ENCODE measurements at regions not wholly inside any gene's neighbourhood (a gene's known extent, or its start where the extent isn't known, plus 50 kb on each side); places are given as distances from the start of the nearest gene placed in this dataset.
"Not testable (repeated sequence)": the region's sequence is repeated elsewhere in the genome, so short reads cannot be mapped to it uniquely, and the experiment has no call there.

DNA sequence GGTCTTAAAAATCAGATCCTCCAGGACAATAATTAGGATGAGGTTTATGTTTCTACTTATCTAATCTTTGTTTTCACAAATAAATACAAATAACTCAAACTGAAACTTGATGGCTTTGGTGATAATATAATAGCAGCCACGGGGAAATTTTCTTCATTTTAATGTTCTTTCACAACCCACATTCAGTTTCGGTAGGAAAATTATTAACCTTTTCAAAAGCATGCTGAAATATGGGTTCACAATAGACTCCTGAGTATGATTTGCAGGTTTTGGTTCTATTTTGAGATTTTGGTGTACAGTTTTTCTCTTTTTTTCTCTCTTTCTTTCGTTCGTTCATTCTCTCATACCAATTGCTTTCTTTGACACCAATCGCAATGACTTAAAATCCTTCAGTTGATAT lies 233.9 kb upstream of the PLGLB2 start:
- not testable (repeated sequence) for DNase-seq (ENCODE audit: extremely low read depth in 1 of 11, low read depth in 9 of 11, low spot score in 4 of 11)

DNA sequence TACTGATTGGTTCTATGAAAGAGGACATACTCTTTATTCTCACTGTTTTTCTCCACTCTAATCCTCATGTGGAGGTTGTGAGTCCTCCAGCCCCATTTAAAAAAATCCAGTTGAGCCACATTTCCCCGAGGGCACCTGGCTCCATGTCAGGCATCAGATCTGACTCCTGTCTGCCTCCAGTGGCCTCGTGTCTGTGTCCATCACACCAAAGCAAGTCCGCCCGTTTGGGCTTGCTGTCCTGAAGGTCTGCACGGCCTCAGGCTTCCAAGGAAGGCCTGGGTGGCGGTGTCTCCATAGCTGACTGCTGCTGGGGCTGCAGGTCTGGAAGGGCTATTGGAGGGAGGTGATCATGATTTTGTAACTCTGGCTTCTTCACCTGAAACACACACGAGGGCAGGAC lies 233.4 kb upstream of the PLGLB2 start:
- not testable (repeated sequence) for DNase-seq (ENCODE audit: extremely low read depth in 1 of 11, low read depth in 9 of 11, low spot score in 4 of 11)

DNA sequence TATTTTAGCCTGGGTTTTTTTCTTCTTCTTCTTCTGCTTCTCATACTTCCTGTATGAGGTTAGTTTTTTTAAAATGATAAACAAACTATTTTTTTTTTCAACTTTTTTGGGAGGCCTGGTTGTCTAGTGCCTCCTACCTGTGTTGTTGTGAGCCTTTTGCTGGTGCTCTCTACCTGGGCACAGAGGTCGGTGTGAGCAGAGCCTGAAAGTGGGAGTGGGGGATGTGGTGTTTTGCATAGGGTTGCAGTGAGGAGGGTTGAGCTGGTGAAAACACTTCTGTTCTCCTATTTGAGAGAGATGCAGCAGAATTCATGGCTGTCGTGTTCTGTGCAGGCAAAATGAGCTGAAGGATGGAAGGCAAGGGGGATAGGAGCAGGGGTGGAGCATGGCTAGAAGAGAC lies 232.7 kb upstream of the PLGLB2 start:
- not testable (repeated sequence) for DNase-seq (ENCODE audit: extremely low read depth in 1 of 11, low read depth in 9 of 11, low spot score in 4 of 11)

DNA sequence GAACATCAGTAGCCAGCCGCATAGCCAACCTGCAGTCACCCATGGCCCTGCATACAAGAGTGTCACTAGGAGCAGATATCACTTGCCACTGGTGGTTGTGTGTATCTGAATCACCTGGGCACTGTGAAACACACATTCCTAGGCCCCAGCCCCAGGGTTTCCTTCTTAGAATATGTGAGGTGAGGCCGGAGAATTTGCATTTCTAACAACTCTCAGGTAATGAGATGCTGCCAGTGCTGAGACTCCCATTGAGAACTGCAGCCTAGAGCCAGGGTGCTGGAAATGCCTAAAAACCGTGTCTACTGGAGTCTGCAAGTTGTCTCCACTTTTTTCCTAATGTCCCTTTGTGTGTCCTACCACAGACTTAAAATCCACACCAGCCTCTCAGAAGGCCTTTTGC lies 232.0 kb upstream of the PLGLB2 start:
- not testable (repeated sequence) for DNase-seq (ENCODE audit: extremely low read depth in 1 of 11, low read depth in 9 of 11, low spot score in 4 of 11)

DNA sequence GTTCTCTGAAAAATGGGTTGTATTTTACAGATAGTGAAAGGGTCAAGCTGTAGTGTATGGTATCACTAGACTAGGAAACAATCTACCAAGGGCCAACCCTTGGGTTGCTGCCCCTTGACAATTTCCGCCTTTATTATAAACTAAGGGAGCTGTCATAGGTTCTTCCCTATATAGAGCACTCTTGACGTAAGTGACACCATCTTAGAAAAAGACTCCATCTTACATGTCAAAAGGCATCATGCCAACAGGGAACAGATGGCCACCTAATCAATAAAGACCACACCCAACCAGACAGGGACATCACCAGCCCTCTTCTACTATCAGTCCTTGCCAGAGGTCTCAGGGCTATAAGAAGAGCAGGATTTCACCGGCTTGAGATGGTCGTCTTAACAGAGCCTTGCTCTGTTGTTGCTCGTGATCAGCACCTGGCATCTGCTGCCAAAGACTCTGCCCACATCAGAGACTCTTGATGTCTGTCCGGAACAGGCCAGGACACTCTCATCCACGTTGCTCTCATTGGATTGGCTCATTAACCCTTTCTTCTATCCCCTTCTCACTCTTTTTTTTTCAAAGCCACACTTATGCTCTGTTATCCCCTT lies 231.4 kb upstream of the PLGLB2 start:
- DNase-seq (ENCODE audit: extremely low read depth in 1 of 11, low read depth in 9 of 11, low spot score in 4 of 11) = not testable (repeated sequence)

DNA sequence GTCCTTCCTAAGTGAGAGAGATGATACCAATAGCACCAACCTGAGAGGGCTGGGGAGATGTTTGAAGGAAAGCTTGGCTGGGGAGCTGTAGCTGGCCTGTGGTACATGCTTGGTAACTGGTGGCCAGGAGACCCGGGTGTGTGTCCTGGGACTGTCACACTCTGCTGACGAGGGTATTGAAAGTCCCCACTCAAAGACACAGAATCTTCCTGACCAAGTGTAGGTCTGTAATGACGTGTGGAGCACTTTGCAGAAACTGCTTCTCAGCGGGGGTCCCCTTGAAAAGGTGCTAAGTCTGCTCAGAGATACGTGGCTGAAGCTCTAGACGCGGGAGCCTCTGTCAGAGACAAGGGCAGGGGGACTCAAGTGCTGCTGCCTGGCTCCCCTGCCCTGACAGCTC lies 230.4 kb upstream of the PLGLB2 start:
- DNase-seq (ENCODE audit: extremely low read depth in 1 of 11, low read depth in 9 of 11, low spot score in 4 of 11) = not testable (repeated sequence)

DNA sequence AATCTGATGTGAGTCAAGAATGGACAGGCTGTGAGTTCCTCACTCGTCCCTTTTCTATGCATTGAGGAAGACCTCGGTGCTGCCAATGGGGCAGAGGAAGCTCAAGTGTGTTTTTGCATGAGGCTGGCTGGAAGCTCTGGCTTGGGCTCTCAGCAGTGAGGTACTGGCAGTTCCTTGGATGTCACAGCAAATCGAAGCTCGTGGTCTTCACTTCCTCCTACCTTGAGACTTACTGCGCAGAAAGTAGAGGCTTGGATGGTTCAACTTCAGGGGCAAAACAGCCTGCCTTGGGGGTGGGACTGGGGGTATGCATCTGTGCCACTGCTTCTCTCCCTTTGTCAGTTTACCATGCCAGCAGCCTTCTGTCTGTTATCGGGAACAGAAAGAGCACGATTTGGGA lies 229.8 kb upstream of the PLGLB2 start:
- not testable (repeated sequence) for DNase-seq (ENCODE audit: extremely low read depth in 1 of 11, low read depth in 9 of 11, low spot score in 4 of 11)

DNA sequence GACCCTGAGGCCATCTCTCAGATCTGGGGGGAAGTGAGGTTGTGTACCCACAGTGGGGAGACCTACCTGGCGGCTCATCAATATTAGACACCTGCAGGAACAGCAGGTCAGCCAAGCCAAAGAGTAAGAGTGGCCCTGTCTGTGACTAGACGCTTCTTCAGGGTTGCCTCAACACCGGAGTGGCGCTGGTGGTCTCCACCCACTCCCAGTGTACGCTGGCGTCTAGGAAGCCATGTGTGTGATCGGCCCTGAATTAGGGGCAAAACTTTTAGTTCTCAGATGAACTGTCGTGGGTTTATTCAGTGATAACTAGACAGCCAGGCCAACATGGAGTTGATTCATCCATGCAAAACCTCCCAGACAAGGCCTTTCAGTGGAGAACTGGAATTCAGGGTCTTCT lies 229.3 kb upstream of the PLGLB2 start:
- not testable (repeated sequence) for DNase-seq (ENCODE audit: extremely low read depth in 1 of 11, low read depth in 9 of 11, low spot score in 4 of 11)

DNA sequence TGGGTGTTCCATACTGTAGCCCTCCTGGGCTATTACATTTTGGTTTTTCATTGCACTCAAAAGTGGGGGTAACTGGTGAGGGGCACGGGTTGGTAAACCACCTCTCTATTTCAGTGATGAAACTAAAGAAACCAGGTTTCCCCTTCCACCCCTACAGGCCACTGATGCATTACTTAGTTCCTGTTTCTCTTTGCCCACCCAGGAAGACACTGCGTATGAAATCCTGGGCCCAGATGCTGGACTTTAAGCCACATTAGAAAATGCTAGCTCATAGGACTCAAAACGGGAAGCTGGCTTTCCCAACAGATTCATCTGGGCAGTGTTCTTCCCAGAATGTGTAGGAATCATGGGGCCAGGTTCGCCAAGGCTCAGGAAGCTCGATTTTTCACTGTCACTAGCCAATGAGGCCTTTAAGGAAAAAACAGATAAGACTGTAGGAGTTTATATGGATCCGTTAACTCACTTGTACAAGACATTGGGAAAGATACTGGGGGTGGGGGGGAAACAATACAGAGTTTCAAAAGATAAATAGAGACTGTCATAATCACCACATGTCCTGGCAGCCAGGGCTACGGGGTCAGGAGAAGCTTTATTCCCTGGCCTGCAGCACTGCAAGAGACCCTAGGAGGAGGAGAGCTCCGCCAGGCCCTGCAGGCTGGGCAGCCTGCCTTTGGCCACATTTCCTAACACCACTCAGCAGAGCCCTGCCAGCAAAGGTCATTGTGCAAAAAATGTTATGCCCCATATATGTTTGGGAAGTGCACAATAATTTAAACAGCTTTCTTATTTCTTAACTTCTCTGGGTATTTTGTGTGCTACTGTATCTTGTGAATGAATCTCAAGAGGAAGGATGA lies 228.5 kb upstream of the PLGLB2 start:
- not testable (repeated sequence) for DNase-seq (ENCODE audit: extremely low read depth in 1 of 11, low read depth in 9 of 11, low spot score in 4 of 11)

DNA sequence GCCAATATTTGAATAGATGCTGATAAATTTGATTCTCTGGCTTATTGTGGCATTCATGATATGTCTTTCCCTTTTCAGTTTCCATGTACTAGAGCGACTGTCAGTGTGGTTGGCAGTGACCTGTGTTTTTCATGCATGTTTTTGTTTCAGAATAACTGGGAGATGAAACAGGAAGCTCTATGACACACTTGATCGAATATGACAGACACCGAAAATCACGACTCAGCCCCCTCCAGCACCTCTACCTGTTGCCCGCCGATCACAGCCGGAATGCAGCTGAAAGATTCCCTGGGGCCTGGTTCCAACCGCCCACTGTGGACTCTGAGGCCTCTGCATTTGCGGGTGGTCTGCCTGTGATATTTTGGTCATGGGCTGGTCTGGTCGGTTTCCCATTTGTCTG lies 226.8 kb upstream of the PLGLB2 start:
- DNase-seq (ENCODE audit: extremely low read depth in 1 of 11, low read depth in 9 of 11, low spot score in 4 of 11) = not testable (repeated sequence)

DNA sequence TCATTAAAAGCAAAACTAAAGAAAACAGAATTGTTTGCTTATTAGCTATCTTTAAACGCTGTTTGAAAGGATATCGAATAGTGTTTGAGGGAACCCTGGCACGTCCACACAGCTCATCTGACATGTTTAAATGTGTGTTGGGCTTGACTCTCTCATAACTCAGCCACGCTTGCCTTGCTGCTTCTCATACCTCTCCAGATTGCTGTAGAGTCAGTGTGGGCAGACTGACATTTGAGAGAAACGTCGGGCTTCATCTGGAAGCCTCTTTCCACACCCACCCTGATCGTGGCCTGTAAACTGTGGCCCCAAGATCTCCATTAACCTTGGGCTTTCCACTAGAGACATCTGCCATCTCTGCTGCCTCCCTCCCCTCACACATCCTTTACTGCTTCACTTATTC lies 226.4 kb upstream of the PLGLB2 start:
- not testable (repeated sequence) for DNase-seq (ENCODE audit: extremely low read depth in 1 of 11, low read depth in 9 of 11, low spot score in 4 of 11)

DNA sequence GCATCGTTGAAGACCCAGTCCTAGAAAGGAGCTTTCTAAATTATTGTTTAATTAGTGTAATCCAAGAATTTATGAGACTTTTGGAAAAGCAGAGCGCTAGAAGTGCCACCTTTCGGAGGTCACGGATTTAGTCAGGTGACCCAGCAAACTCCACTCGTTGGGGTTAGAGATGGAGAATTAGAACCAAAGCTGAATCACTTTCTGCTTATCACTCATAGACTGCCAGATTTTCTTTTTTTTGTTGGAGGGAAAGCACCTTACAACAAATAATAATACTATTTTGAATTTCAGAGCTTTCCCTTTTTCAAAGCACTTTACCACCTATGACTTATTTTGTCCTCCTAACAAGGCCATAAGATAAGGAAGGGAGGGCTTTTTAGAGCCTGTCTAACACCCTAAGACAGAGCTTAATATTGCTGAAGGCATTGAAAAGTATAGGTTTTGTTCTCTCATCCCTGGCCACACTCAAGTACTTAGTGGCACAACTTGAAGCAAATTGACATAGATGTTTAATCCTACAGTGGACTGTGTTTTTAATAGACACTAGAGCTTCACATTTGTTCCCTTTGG lies 223.2 kb upstream of the PLGLB2 start:
- DNase-seq (ENCODE audit: extremely low read depth in 1 of 11, low read depth in 9 of 11, low spot score in 4 of 11) = not testable (repeated sequence)

DNA sequence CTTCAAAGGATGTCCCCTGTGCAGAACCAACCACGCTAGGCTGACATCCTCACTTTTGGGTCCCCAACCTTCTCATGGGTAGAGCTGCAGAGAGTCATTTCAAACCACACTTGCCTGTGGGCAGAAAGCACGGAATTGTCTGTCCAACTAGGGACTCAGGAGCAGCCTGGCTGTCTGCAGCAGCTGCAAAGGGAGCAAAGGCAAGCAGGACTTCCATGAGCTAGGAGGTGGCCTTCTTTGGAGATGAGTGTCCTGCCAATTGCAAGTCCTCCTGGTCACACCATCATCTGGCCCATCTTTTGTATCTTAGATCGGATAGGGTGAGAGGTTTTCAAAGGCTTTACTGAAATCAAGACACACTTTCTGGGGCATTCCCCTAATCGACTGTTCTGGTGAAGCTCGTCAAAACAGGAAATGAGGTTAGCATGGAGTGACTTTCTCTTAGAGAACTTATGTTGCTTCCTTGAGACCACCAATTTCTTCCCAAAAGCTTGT lies 222.3 kb upstream of the PLGLB2 start:
- DNase-seq (ENCODE audit: extremely low read depth in 1 of 11, low read depth in 9 of 11, low spot score in 4 of 11) = not testable (repeated sequence)

DNA sequence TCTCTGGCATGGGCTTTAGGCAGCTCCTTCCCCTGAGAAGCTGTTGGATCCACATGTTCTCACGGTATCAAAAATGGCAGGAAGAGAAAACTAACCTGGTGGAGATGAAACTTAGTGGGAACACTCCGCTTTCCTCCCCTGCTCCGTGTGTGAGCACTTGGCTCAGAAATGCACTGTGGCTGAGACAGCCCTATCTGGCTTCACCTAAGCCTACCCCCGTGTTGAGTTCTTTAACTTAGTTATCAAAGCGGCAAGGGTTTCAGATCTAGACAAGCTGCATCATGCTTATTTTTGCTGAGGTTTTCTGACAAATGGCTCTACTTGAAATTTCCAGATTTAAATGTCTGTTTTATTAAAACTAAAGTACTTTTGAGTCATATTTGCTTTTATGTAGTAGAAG lies 221.6 kb upstream of the PLGLB2 start:
- not testable (repeated sequence) for DNase-seq (ENCODE audit: extremely low read depth in 1 of 11, low read depth in 9 of 11, low spot score in 4 of 11)

DNA sequence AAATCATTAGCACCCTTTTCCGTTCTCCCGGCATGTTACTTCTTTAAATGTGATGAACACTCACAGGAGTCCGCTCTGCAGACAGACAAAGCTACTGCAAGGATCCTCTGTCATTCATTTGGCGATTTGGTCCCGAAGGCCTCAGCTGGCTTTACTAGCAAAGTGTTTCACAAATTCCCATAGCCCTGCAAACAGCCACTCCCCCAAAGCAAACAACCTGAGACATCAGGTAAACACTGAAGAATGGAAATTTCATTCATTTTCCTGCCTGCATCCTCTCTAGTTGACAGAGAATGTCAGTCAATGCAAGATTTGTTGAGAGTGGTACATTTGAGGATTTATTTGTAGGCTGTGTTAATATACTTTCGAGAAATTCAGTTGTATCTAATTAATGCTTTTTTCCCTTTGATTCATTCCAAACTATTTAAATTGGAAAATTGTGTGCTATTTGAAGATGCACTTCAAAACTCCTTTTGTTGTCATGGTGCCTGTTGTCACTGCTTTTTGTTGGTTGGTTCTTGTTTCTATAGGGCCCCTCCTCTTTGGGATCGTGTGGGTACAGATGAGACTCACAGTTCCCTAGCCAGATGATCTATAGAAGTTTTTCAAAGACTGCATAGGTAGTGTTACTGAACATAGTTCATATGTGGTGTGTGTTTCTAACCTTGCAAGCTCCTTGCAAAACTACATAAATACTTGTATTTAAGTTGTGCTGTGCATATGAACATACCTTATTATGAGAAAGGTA lies 215.7 kb upstream of the PLGLB2 start:
- DNase-seq (ENCODE audit: extremely low read depth in 1 of 11, low read depth in 9 of 11, low spot score in 4 of 11) = not testable (repeated sequence)

DNA sequence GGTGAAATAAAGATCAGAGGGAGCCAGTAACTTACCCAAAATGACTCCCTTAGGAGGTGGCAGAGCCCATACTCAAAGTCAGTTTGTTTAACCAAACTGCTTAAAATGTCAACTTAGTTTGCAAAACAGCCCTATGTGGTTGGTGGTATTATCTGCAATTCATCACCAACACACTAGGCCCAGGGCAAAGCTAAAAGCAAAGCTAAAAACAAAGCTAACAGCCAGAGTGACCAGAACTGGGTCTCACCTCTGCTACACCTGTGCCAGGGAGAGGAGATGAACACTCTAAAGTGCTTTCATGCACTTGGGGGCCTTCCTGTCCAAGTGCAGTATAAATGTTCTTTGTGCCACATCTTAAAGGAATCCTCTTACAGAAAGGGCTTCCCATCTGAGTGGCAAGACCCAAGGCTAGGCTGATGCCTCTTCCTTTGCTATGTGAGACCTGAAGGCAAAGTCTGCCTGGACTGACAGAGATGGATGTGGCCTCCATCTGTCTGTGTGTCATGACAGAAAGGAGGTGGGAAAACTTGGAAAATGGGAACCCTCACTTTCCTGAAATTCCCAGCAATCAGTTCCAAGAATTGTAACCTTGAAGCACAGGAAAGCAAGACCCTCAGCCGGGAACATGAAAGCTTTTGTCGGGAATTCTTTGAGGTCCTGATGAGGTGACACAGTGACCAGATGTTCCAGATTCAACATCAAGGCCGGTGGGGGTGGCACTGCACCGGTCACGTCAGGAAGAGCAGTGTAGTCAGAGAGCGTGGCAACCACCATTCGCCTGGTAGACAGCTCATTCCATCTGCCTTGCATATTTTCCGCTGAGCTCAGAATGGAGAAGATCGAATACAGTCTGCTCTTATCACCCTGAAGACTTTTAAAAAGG lies 214.3 kb upstream of the PLGLB2 start:
- DNase-seq (ENCODE audit: extremely low read depth in 1 of 11, low read depth in 9 of 11, low spot score in 4 of 11) = peak in 2 of 11 donors; percentile 8 to 14

DNA sequence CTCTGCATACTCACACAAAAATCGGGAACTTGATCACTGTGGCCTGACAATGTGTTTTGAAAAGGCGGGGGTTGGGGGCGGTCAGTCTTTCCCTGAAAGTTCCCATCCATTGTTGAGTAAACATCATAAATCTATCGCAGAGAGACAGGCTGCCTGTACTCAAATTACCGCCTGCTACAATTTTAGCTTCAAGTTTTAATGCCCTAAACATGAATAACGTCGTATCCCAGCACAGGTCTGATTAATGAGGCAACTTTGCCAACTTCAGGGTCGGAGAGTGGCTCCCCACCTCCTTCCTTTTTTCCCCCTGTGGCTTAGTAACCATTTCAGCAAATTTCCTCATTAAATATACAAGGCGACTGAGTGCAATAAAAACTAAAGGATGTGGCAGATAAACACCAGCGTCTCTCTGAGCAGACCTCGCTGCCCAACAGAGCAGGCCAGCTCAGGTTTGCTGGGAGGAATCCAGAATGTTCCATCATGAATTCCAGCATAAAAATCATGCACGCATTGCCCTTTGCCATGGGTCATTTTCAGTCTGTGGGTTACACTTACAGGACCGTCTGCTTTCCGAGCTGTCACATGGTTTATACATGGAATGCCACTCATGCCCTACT lies 213.5 kb upstream of the PLGLB2 start:
- not testable (repeated sequence) for DNase-seq (ENCODE audit: extremely low read depth in 1 of 11, low read depth in 9 of 11, low spot score in 4 of 11)

DNA sequence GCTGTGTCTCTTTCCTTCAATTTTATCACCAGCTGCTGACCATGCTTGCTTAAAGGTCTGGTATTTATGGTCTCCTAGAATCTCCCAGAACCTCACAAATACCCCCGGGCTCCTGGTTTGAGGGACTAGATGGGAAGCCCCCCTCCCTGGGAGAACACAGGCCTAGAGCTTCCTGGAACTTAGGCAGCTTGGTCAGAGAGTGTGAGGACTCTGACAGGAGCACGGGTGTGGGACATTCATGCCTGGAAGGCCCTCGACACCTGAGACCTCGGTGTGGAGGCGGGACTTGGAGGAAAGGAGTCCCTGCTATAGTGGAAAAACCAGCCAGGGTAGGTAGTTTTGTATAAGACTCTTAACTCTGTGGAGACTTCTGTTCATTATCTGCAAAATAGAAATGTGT lies 211.5 kb upstream of the PLGLB2 start:
- DNase-seq (ENCODE audit: extremely low read depth in 1 of 11, low read depth in 9 of 11, low spot score in 4 of 11) = not testable (repeated sequence)
